IPS-20b (cell line): ENCODE measurements at regions not wholly inside any gene's neighbourhood (a gene's known extent, or its start where the extent isn't known, plus 50 kb on each side); places are given as distances from the start of the nearest gene placed in this dataset.

Experiments used
- H3K27ac ChIP-seq: one replicate; pipeline ENCODE4 v1.5.1; 2013; ENCODE audit warnings: low read length
- H3K27me3 ChIP-seq: 2 replicates; pipeline ENCODE4 v1.6.1; 2013; ENCODE audit warnings: mild to moderate bottlenecking, low read length, inconsistent platforms; ENCODE audit not compliant: insufficient read depth
- H3K36me3 ChIP-seq: 2 replicates; pipeline ENCODE4 v1.6.1; 2013; ENCODE audit warnings: low read depth, mild to moderate bottlenecking, inconsistent platforms, low read length, moderate library complexity; ENCODE audit not compliant: insufficient read depth
- H3K4me1 ChIP-seq: 2 replicates; pipeline ENCODE4 v1.6.1; 2013; ENCODE audit warnings: mild to moderate bottlenecking, control low read depth, inconsistent platforms, low read length, moderate library complexity; ENCODE audit not compliant: insufficient read depth
- H3K4me3 ChIP-seq: 2 replicates; pipeline ENCODE4 v1.5.1; 2013; ENCODE audit warnings: mild to moderate bottlenecking, low read length, inconsistent platforms
- H3K9ac ChIP-seq: 2 replicates; pipeline ENCODE4 v1.6.1; 2013; ENCODE audit warnings: low read depth, mild to moderate bottlenecking, inconsistent platforms, low read length, moderate library complexity
- H3K9me3 ChIP-seq: 2 replicates; pipeline ENCODE4 v1.6.1; 2013; ENCODE audit warnings: mild to moderate bottlenecking, low read depth, low read length, inconsistent platforms; ENCODE audit not compliant: insufficient read depth

- Histone ChIP-seq H3K4me3 (no peak overlapping the region), H3K9ac (no peak overlapping the region), H3K36me3 (no peaks in the 10 kb centered on the region), H3K9me3 (no peaks in the 10 kb centered on the region), H3K4me1 (no peaks in the 10 kb centered on the region), H3K27ac (no peak overlapping the region), H3K27me3 (no peaks in the 10 kb centered on the region)
Observed at GRCh38 chr5:29889051-29889450, 1304.4 kb upstream of the CDH6 start.

- H3K4me1 ChIP-seq, result no peaks in the 10 kb centered on the region
- H3K9me3 ChIP-seq, result no peaks in the 10 kb centered on the region
- no peaks in the 10 kb centered on the region for H3K27me3 ChIP-seq
- H3K4me3 ChIP-seq, result no peak overlapping the region
- no peak overlapping the region for H3K9ac ChIP-seq
- H3K27ac ChIP-seq, result no peak overlapping the region
- H3K36me3 ChIP-seq, result no peaks in the 10 kb centered on the region
Observed at GRCh38 chr5:29885595-29885994, 1307.9 kb upstream of the CDH6 start.

GRCh38 chr5:29882036-29882435 lies 1311.5 kb upstream of the CDH6 start:
- no peaks in the 10 kb centered on the region for H3K27me3 ChIP-seq
- no peaks in the 10 kb centered on the region for H3K4me1 ChIP-seq
- H3K4me3 ChIP-seq, result no peak overlapping the region
- H3K27ac ChIP-seq, result no peak overlapping the region
- no peaks in the 10 kb centered on the region for H3K36me3 ChIP-seq
- no peaks in the 10 kb centered on the region for H3K9me3 ChIP-seq
- no peak overlapping the region for H3K9ac ChIP-seq

GRCh38 chr5:29879401-29879800 lies 1314.1 kb upstream of the CDH6 start:
- Histone ChIP-seq H3K27ac (no peak overlapping the region), H3K9ac (no peak overlapping the region), H3K4me3 (no peak overlapping the region), H3K9me3 (no peaks in the 10 kb centered on the region), H3K27me3 (no peaks in the 10 kb centered on the region), H3K36me3 (no peaks in the 10 kb centered on the region), H3K4me1 (no peaks in the 10 kb centered on the region)

GRCh38 chr5:29878599-29878998 lies 1314.9 kb upstream of the CDH6 start:
- Histone ChIP-seq H3K9ac (no peak overlapping the region), H3K4me1 (no peaks in the 10 kb centered on the region), H3K27me3 (no peaks in the 10 kb centered on the region), H3K4me3 (no peak overlapping the region), H3K36me3 (no peaks in the 10 kb centered on the region), H3K9me3 (no peaks in the 10 kb centered on the region), H3K27ac (no peak overlapping the region)

- no peaks in the 10 kb centered on the region for H3K4me1 ChIP-seq
- no peaks in the 10 kb centered on the region for H3K36me3 ChIP-seq
- no peaks in the 10 kb centered on the region for H3K27me3 ChIP-seq
- H3K27ac ChIP-seq, result no peak overlapping the region
- no peaks in the 10 kb centered on the region for H3K9me3 ChIP-seq
- H3K9ac ChIP-seq, result no peak overlapping the region
- no peak overlapping the region for H3K4me3 ChIP-seq
Observed at GRCh38 chr5:29867155-29867554, 1326.3 kb upstream of the CDH6 start.

GRCh38 chr5:29853711-29854220 lies 1339.7 kb upstream of the CDH6 start:
- no peak overlapping the region for H3K27ac ChIP-seq
- no peak overlapping the region for H3K4me3 ChIP-seq
- no peaks in the 10 kb centered on the region for H3K9me3 ChIP-seq
- no peaks in the 10 kb centered on the region for H3K36me3 ChIP-seq
- no peak overlapping the region for H3K9ac ChIP-seq
- no peaks in the 10 kb centered on the region for H3K4me1 ChIP-seq
- H3K27me3 ChIP-seq, result no peaks in the 10 kb centered on the region

- Histone ChIP-seq H3K27me3 (no peaks in the 10 kb centered on the region), H3K9ac (no peak overlapping the region), H3K9me3 (no peaks in the 10 kb centered on the region)
Observed at GRCh38 chr5:29852329-29852728, 1341.2 kb upstream of the CDH6 start.

GRCh38 chr5:29845206-29845605 lies 1348.3 kb upstream of the CDH6 start:
- Histone ChIP-seq H3K9me3 (no peaks in the 10 kb centered on the region), H3K4me1 (no peaks in the 10 kb centered on the region), H3K4me3 (no peak overlapping the region), H3K36me3 (no peaks in the 10 kb centered on the region), H3K27me3 (no peaks in the 10 kb centered on the region), H3K27ac (no peak overlapping the region), H3K9ac (no peak overlapping the region)

More at GRCh38 chr5:29852329-29852728, 1341.2 kb upstream of the CDH6 start:
- Histone ChIP-seq H3K4me3 (no peak overlapping the region), H3K4me1 (no peaks in the 10 kb centered on the region), H3K36me3 (no peaks in the 10 kb centered on the region), H3K27ac (no peak overlapping the region)

GRCh38 chr5:29833394-29833793 lies 1360.1 kb upstream of the CDH6 start:
- Histone ChIP-seq H3K9ac (no peak overlapping the region), H3K4me1 (peaks cover 4% of the 10 kb centered on the region), H3K27me3 (no peaks in the 10 kb centered on the region), H3K9me3 (no peaks in the 10 kb centered on the region), H3K36me3 (no peaks in the 10 kb centered on the region), H3K4me3 (no peak overlapping the region), H3K27ac (no peak overlapping the region)

- Histone ChIP-seq H3K9ac (no peak overlapping the region), H3K36me3 (no peaks in the 10 kb centered on the region), H3K27me3 (no peaks in the 10 kb centered on the region), H3K4me1 (no peaks in the 10 kb centered on the region; the same call in 1 of the 2 replicates), H3K4me3 (no peak overlapping the region), H3K27ac (no peak overlapping the region), H3K9me3 (no peaks in the 10 kb centered on the region)
Observed at GRCh38 chr5:29822521-29822920, 1371.0 kb upstream of the CDH6 start.

GRCh38 chr5:29811914-29812679 lies 1381.4 kb upstream of the CDH6 start:
- no peak overlapping the region for H3K27ac ChIP-seq
- H3K9me3 ChIP-seq, result no peaks in the 10 kb centered on the region
- H3K9ac ChIP-seq, result no peak overlapping the region
- H3K4me1 ChIP-seq, result no peaks in the 10 kb centered on the region
- H3K27me3 ChIP-seq, result no peaks in the 10 kb centered on the region
- H3K36me3 ChIP-seq, result no peaks in the 10 kb centered on the region
- H3K4me3 ChIP-seq, result no peak overlapping the region
